DMS53 (cell line): ENCODE measurements at regions not wholly inside any gene's neighbourhood (a gene's known extent, or its start where the extent isn't known, plus 50 kb on each side); places are given as distances from the start of the nearest gene placed in this dataset.
"Not testable (repeated sequence)": the region's sequence is repeated elsewhere in the genome, so short reads cannot be mapped to it uniquely, and the experiment has no call there.

Experiments used
- DNase-seq: peaks from one replicate; lab custom pipeline; 2025; lab: John Stamatoyannopoulos, UW

GRCh38 chr3:70631716-70632307 lies 319.4 kb upstream of the MDFIC2 start:
- DNase-seq: no peak

GRCh38 chr3:70621451-70621850 lies 309.0 kb upstream of the MDFIC2 start:
- no peak for DNase-seq

- DNase-seq: no peak
Measured at GRCh38 chr3:70620956-70621355, 308.5 kb upstream of the MDFIC2 start.

- peak; percentile 0 for DNase-seq
Measured at GRCh38 chr3:70620367-70620766, 307.9 kb upstream of the MDFIC2 start.

GRCh38 chr3:70618151-70618550 lies 305.7 kb upstream of the MDFIC2 start:
- DNase-seq: no peak

- DNase-seq: not testable (repeated sequence)
Measured at GRCh38 chr3:70617349-70617748, 304.9 kb upstream of the MDFIC2 start.

- DNase-seq: no peak
Measured at GRCh38 chr3:70615286-70615685, 302.8 kb upstream of the MDFIC2 start.

- peak; percentile 0 for DNase-seq
Measured at GRCh38 chr3:70614111-70614510, 301.7 kb upstream of the MDFIC2 start.

GRCh38 chr3:70612920-70613319 lies 300.5 kb upstream of the MDFIC2 start:
- no peak for DNase-seq

GRCh38 chr3:70611667-70612277 lies 299.3 kb upstream of the MDFIC2 start:
- not testable (repeated sequence) for DNase-seq

- DNase-seq: peak; percentile 6
Measured at GRCh38 chr3:70608434-70608833, 296.0 kb upstream of the MDFIC2 start.

GRCh38 chr3:70607469-70607868 lies 295.0 kb upstream of the MDFIC2 start:
- no peak for DNase-seq

- DNase-seq: peak; percentile 11
Measured at GRCh38 chr3:70606018-70606417, 293.6 kb upstream of the MDFIC2 start.

GRCh38 chr3:70603103-70603502 lies 290.7 kb upstream of the MDFIC2 start:
- DNase-seq: no peak

- no peak for DNase-seq
Measured at GRCh38 chr3:70597312-70597711, 284.9 kb upstream of the MDFIC2 start.

- DNase-seq: no peak
Measured at GRCh38 chr3:70583682-70584081, 271.2 kb upstream of the MDFIC2 start.

- no peak for DNase-seq
Measured at GRCh38 chr3:70582803-70583202, 270.4 kb upstream of the MDFIC2 start.

- DNase-seq: no peak
Measured at GRCh38 chr3:70580021-70580420, 267.6 kb upstream of the MDFIC2 start.

- DNase-seq: no peak
Measured at GRCh38 chr3:70571696-70572095, 259.3 kb upstream of the MDFIC2 start.

GRCh38 chr3:70570584-70570983 lies 258.1 kb upstream of the MDFIC2 start:
- DNase-seq: no peak

GRCh38 chr3:70568626-70569025 lies 256.2 kb upstream of the MDFIC2 start:
- no peak for DNase-seq

GRCh38 chr3:70565861-70566260 lies 253.4 kb upstream of the MDFIC2 start:
- DNase-seq: no peak

- DNase-seq: no peak
Measured at GRCh38 chr3:70564552-70564951, 252.1 kb upstream of the MDFIC2 start.

- no peak for DNase-seq
Measured at GRCh38 chr3:70561796-70562195, 249.4 kb upstream of the MDFIC2 start.
